HG03108 (cell line): ENCODE measurements at regions not wholly inside any gene's neighbourhood (a gene's known extent, or its start where the extent isn't known, plus 50 kb on each side); places are given as distances from the start of the nearest gene placed in this dataset.
"Not testable (repeated sequence)": the region's sequence is repeated elsewhere in the genome, so short reads cannot be mapped to it uniquely, and the experiment has no call there.

Source experiments
- ATAC-seq: cut with Tn5 transposase; IDR thresholded peaks from one replicate; pipeline ENCODE4 v1.9.1; 2021; ENCODE audit warnings: moderate library complexity; ENCODE audit not compliant: unreplicated experiment

GRCh38 chr2:199570934-199571333 lies 113.2 kb upstream of the SATB2 start:
- ATAC-seq, result no peak

GRCh38 chr2:199569336-199569735 lies 111.6 kb upstream of the SATB2 start:
- no peak for ATAC-seq

GRCh38 chr2:199558156-199558555 lies 100.4 kb upstream of the SATB2 start:
- no peak for ATAC-seq

- ATAC-seq, result no peak
These were observed 99.0 kb upstream of the SATB2 start for GRCh38 chr2:199556527-199557285.

- ATAC-seq, result no peak
These were observed 96.3 kb upstream of the SATB2 start for GRCh38 chr2:199554026-199554425.

GRCh38 chr2:199552141-199552540 lies 94.4 kb upstream of the SATB2 start:
- ATAC-seq, result no peak

GRCh38 chr2:199543606-199544172 lies 86.0 kb upstream of the SATB2 start:
- no peak for ATAC-seq

- ATAC-seq, result no peak
These were observed 77.9 kb upstream of the SATB2 start for GRCh38 chr2:199535445-199536177.

- not testable (repeated sequence) for ATAC-seq
These were observed 76.1 kb upstream of the SATB2 start for GRCh38 chr2:199533873-199534272.

- ATAC-seq, result no peak
These were observed 69.3 kb upstream of the SATB2 start for GRCh38 chr2:199527071-199527470.

GRCh38 chr2:199524689-199525574 lies 67.2 kb upstream of the SATB2 start:
- ATAC-seq, result no peak

- peak; percentile 77 for ATAC-seq
These were observed 51.7 kb upstream of the SATB2 start for GRCh38 chr2:199509403-199509802.
